K562 (cell line): ENCODE measurements at regions not wholly inside any gene's neighbourhood (a gene's known extent, or its start where the extent isn't known, plus 50 kb on each side); places are given as distances from the start of the nearest gene placed in this dataset.

Experiments used
- ATAC-seq: fragments of 200-7000 bp; cut with Tn5 transposase; 3 replicates; pipeline ENCODE4 v1.9.1; 2020; ENCODE audit warnings: moderate library complexity
- BruUV-seq: library from RNA; stranded (reverse); fragments of 400-500 nt; replicated peaks from 2 replicates; lab custom pipeline; 2021; lab: Mats Ljungman, UMichigan
- CTCF ChIA-PET: fragments of 300-600 bp; formaldehyde crosslinking; extraction: SDS; loops from one replicate; lab custom pipeline; 2021; ENCODE audit warnings: low intra/inter-chr PET ratio; lab: Yijun Ruan, JAX
- POLR2A ChIA-PET: fragments of 300-600, 350-650 bp; sonication (Branson Sonifier 250); formaldehyde crosslinking; extraction: SDS; loops from one replicate; lab custom pipeline; 2021; ENCODE audit warnings: antibody characterized with exemption, inconsistent platforms; lab: Yijun Ruan, JAX
- DNase-seq, 4 experiments: peaks; one replicate each; pipeline versions ENCODE4 v3.0.0 to v3.0.0-alpha.2; 2011 to 2018; ENCODE audit warnings: low spot score in 3 of 4, mixed read lengths in 3 of 4; ENCODE audit errors: extremely low read depth in 1 of 4
- FAIRE-seq: peaks from 2 replicates; lab custom pipeline; 2011; peaks lifted over from hg19 to GRCh38; lab: Jason Lieb, UNC
- H2AFZ ChIP-seq: 2 replicates; pipeline ENCODE4 v1.6.0; 2011; ENCODE audit warnings: low read depth, low read length, control low read depth, inconsistent platforms
- H3K27ac ChIP-seq: fragments of 200-600 bp; 3 replicates; pipeline ENCODE4 v1.8.0; 2011; ENCODE audit warnings: low read depth, mild to moderate bottlenecking, control low read depth, inconsistent platforms, low read length, moderate library complexity, mixed read lengths; ENCODE audit errors: extremely low read depth
- H3K27me3 ChIP-seq, 2 experiments: fragments of 300-600 bp in 1 of 2; 2 replicates in 1 of 2; 3 replicates in 1 of 2; pipeline versions ENCODE4 v1.6.0 to v1.8.0; 2011; ENCODE audit warnings: inconsistent platforms in 2 of 2, low read length in 2 of 2, mild to moderate bottlenecking in 1 of 2, mixed read lengths in 1 of 2, moderate library complexity in 1 of 2; ENCODE audit not compliant: control insufficient read depth in 2 of 2, insufficient read depth in 2 of 2
- H3K36me3 ChIP-seq: fragments of 300-600 bp; 3 replicates; pipeline ENCODE4 v1.8.0; 2011; ENCODE audit warnings: mild to moderate bottlenecking, low read length, inconsistent platforms; ENCODE audit not compliant: control insufficient read depth, insufficient read depth
- H3K4me1 ChIP-seq, 2 experiments: fragments of 200-600 bp in 1 of 2; replicated peaks in 1 of 2; 2 replicates in 1 of 2; 3 replicates in 1 of 2; pipeline versions ENCODE4 v1.5.1 to v1.8.0; 2011; ENCODE audit warnings: inconsistent platforms in 2 of 2, low read length in 2 of 2, mild to moderate bottlenecking in 1 of 2, mixed read lengths in 1 of 2, moderate library complexity in 1 of 2; ENCODE audit not compliant: control insufficient read depth in 2 of 2, insufficient read depth in 2 of 2
- H3K4me2 ChIP-seq: 2 replicates; pipeline ENCODE4 v1.6.1; 2011; ENCODE audit warnings: low read length, control low read depth, inconsistent platforms, mixed read lengths; ENCODE audit not compliant: insufficient read depth
- H3K4me3 ChIP-seq: fragments of 200-600 bp; sonication (generic), shearing (Covaris generic); 2 replicates; pipeline ENCODE4 v1.5.1; 2016; ENCODE audit warnings: control low read depth, inconsistent platforms
- H3K79me2 ChIP-seq: fragments of 200-600 bp; 3 replicates; pipeline ENCODE4 v1.8.0; 2011; ENCODE audit warnings: low read length, inconsistent platforms; ENCODE audit not compliant: control insufficient read depth, insufficient read depth
- H3K9ac ChIP-seq, 2 experiments: 2 replicates each; pipeline versions ENCODE4 v1.6.0 to v1.6.1; 2011; ENCODE audit warnings: low read depth in 2 of 2, low read length in 2 of 2, control low read depth in 1 of 2, inconsistent platforms in 1 of 2, mild to moderate bottlenecking in 1 of 2, mixed read lengths in 1 of 2; ENCODE audit not compliant: insufficient read depth in 1 of 2
- H3K9me1 ChIP-seq: one replicate; pipeline ENCODE4 v1.6.0; 2011; ENCODE audit warnings: inconsistent platforms, mild to moderate bottlenecking, low read length, moderate library complexity; ENCODE audit not compliant: control insufficient read depth, insufficient read depth
- H3K9me3 ChIP-seq: replicated peaks from 2 replicates; pipeline ENCODE4 v1.5.1; 2011; ENCODE audit warnings: low read depth, low read length, inconsistent platforms; ENCODE audit not compliant: control insufficient read depth, insufficient read depth
- H4K20me1 ChIP-seq: replicated peaks from 2 replicates; pipeline ENCODE4 v1.6.1; 2011; ENCODE audit warnings: low read length, inconsistent platforms, mixed read lengths; ENCODE audit not compliant: control insufficient read depth, insufficient read depth
- DDX20 ChIP-seq: fragments of 450-650 bp; IDR thresholded peaks from 2 replicates; pipeline ENCODE4 v1.6.1; 2016; ENCODE audit warnings: missing genetic modification characterization, low read depth, mild to moderate bottlenecking, missing compliant biosample characterization, moderate library complexity
- HMGN3 ChIP-seq: IDR thresholded peaks from 2 replicates; pipeline ENCODE4 v1.6.1; 2011; ENCODE audit warnings: borderline replicate concordance, low read depth, mild to moderate bottlenecking, mixed read lengths, low read length; ENCODE audit not compliant: insufficient read length; ENCODE audit errors: extremely low read depth
- PRPF4 ChIP-seq: fragments of 200-400 bp; formaldehyde crosslinking; IDR thresholded peaks from one replicate; pipeline ENCODE4 v1.6.1; 2017; ENCODE audit warnings: low read length, low read depth, mild to moderate bottlenecking; ENCODE audit not compliant: insufficient read depth, poor library complexity, severe bottlenecking
- SRF ChIP-seq, 2 experiments: fragments of 250-450, 450-650 bp in 1 of 2; sonication (Bioruptor Pico) in 1 of 2; sonication (generic) in 1 of 2; formaldehyde crosslinking; IDR thresholded peaks; 2 replicates each; pipeline versions ENCODE4 v1.5.0 to v1.5.1; 2020 to 2022; ENCODE audit warnings: mild to moderate bottlenecking in 1 of 2, missing genetic modification reagents in 1 of 2
- TEAD4 ChIP-seq, 2 experiments: sonication (generic) in 1 of 2; formaldehyde crosslinking in 1 of 2; IDR thresholded peaks; 2 replicates each; pipeline versions ENCODE4 v1.6.1 to v1.8.0; 2012 to 2022; ENCODE audit warnings: borderline replicate concordance in 1 of 2, inconsistent platforms in 1 of 2, low read length in 1 of 2, mild to moderate bottlenecking in 1 of 2, missing genetic modification reagents in 1 of 2
- ZNF274 ChIP-seq: IDR thresholded peaks from 2 replicates; pipeline ENCODE4 v1.6.1; 2011; ENCODE audit warnings: low read depth, mild to moderate bottlenecking, low read length, moderate library complexity, borderline replicate concordance
- WGBS: fragments of 100-300 bp; shearing (Covaris generic); methylation state at CpG from one replicate; pipeline ENCODE4 v1.1.6; 2016; ENCODE audit warnings: low coverage, mixed read lengths; ENCODE audit not compliant: insufficient coverage; ENCODE audit errors: missing lambda C conversion rate; 5-methylcytosine and 5-hydroxymethylcytosine counted together
- in situ Hi-C: fragments of 300-500 bp; cut with MboI; formaldehyde crosslinking; loops from 4 replicates; pipeline ENCODE4 v1.15.0; 2018; ENCODE audit warnings: inconsistent platforms, mixed read lengths
- intact Hi-C: fragments of 100-400 bp; cut with micrococcal nuclease; formaldehyde crosslinking; loops from 2 replicates; pipeline ENCODE4 v1.14.2; 2022
- TF ChIP-seq, protein P1 (sequence below): sonication (generic); formaldehyde crosslinking; IDR thresholded peaks from 2 replicates; pipeline ENCODE4 v1.8.1; 2022; ENCODE audit warnings: missing genetic modification reagents
- TF ChIP-seq, protein P2 (sequence below): sonication (generic); formaldehyde crosslinking; IDR thresholded peaks from 2 replicates; pipeline ENCODE4 v1.8.0; 2023; ENCODE audit warnings: missing genetic modification reagents, mild to moderate bottlenecking, borderline replicate concordance

DNA sequence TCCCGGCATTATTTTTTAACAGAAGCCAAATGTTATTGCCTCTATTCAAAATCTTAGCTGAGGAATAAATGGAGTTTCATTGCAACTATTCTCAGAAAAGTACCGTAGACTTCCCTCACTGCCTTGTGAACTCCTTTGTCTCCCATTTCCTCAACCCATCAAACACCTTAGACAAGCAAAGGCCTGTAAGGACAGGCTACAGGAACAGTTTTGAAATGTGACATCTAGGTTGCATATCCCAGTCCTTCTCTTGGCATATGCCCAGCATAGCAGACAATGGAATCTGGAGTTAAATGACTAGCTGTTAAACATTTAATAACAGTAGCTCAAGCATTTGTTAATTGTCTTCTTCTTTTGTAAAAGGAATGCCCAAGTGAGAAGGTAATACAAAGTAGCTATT is 1371.7 kb downstream of the STIM2 start:
- Histone ChIP-seq H2AFZ (no peak overlapping the region), H3K27me3 (no peaks in the 10 kb centered on the region), H3K36me3 (no peaks in the 10 kb centered on the region), H3K79me2 (no peaks in the 10 kb centered on the region), H3K9ac (no peak overlapping the region), H3K4me3 (no peak overlapping the region), H3K9me3 (no peaks in the 10 kb centered on the region; the same call in 1 of the 2 replicates), H4K20me1 (no peaks in the 10 kb centered on the region), H3K9me1 (no peaks in the 10 kb centered on the region), H3K4me2 (no peak overlapping the region), H3K4me1 (no peaks in the 10 kb centered on the region), H3K27ac (no peak overlapping the region)
- no peak for FAIRE-seq
- no peak for TF ChIP-seq DDX20 (tag)
- TF ChIP-seq, protein P1, sequence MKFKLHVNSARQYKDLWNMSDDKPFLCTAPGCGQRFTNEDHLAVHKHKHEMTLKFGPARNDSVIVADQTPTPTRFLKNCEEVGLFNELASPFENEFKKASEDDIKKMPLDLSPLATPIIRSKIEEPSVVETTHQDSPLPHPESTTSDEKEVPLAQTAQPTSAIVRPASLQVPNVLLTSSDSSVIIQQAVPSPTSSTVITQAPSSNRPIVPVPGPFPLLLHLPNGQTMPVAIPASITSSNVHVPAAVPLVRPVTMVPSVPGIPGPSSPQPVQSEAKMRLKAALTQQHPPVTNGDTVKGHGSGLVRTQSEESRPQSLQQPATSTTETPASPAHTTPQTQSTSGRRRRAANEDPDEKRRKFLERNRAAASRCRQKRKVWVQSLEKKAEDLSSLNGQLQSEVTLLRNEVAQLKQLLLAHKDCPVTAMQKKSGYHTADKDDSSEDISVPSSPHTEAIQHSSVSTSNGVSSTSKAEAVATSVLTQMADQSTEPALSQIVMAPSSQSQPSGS (CRISPR knock-in tag), result no peak
- no TSS peak for BruUV-seq
- ChIA-PET POLR2A (no interaction called here), CTCF (no interaction called here)
- DNase-seq, result no peak
- 0% methylated on average over 2 of the region's 2 CpGs for WGBS
- intact Hi-C loops (no loop called here), in situ Hi-C loops (no loop called here)
- ATAC-seq, result no peak

DNA sequence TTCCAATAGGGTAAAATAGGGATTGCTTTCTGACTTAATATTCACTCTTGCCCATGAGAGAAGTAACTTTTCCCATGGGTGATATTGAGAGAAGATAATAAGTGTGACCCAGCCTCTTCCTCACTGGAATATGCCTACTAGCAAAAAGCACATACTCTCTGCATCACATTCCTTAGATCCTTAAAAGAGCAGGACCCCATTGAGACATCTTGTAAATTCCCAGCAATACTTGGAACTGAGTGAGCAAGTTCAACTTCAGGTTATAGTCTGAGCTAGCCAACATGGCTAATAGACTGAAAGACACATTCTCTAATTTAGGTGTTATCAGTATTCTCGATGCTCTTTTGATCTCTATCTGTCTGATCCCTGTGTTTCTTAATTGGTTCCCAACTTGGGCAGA is 1372.3 kb downstream of the STIM2 start:
- CTCF ChIA-PET, result no interaction called here
- intact Hi-C loops (no loop called here), in situ Hi-C loops (no loop called here)
- no peaks in the 10 kb centered on the region; the same call in 1 of the 2 replicates for H3K9me3 ChIP-seq
- 0% methylated on average over 1 of the region's 1 CpG for WGBS
- no peak overlapping the region for H3K4me2 ChIP-seq
- no peak overlapping the region for H3K9ac ChIP-seq
- H2AFZ ChIP-seq, result no peak overlapping the region
- ATAC-seq, result no peak
- no peaks in the 10 kb centered on the region for H3K79me2 ChIP-seq
- H3K4me3 ChIP-seq, result no peak overlapping the region
- H3K27me3 ChIP-seq, result no peaks in the 10 kb centered on the region
- POLR2A ChIA-PET, result no interaction called here
- no peaks in the 10 kb centered on the region for H4K20me1 ChIP-seq
- no TSS peak for BruUV-seq
- no peak for DNase-seq
- H3K27ac ChIP-seq, result no peak overlapping the region
- no peaks in the 10 kb centered on the region for H3K36me3 ChIP-seq
- H3K4me1 ChIP-seq, result no peaks in the 10 kb centered on the region
- H3K9me1 ChIP-seq, result no peaks in the 10 kb centered on the region
- no peak for FAIRE-seq
- TF ChIP-seq TEAD4 (IDR thresholded peaks at IDR 0.05; ENCODE audit: low read length) (no peak), TEAD4 (CRISPR knock-in tag; IDR thresholded peaks at IDR 0.05; ENCODE audit: borderline replicate concordance) (no peak), ZNF274 (no peak), PRPF4 (no peak), HMGN3 (no peak), SRF (CRISPR knock-in tag; IDR thresholded peaks at IDR 0.05) (no peak)
- TF ChIP-seq, protein P2, sequence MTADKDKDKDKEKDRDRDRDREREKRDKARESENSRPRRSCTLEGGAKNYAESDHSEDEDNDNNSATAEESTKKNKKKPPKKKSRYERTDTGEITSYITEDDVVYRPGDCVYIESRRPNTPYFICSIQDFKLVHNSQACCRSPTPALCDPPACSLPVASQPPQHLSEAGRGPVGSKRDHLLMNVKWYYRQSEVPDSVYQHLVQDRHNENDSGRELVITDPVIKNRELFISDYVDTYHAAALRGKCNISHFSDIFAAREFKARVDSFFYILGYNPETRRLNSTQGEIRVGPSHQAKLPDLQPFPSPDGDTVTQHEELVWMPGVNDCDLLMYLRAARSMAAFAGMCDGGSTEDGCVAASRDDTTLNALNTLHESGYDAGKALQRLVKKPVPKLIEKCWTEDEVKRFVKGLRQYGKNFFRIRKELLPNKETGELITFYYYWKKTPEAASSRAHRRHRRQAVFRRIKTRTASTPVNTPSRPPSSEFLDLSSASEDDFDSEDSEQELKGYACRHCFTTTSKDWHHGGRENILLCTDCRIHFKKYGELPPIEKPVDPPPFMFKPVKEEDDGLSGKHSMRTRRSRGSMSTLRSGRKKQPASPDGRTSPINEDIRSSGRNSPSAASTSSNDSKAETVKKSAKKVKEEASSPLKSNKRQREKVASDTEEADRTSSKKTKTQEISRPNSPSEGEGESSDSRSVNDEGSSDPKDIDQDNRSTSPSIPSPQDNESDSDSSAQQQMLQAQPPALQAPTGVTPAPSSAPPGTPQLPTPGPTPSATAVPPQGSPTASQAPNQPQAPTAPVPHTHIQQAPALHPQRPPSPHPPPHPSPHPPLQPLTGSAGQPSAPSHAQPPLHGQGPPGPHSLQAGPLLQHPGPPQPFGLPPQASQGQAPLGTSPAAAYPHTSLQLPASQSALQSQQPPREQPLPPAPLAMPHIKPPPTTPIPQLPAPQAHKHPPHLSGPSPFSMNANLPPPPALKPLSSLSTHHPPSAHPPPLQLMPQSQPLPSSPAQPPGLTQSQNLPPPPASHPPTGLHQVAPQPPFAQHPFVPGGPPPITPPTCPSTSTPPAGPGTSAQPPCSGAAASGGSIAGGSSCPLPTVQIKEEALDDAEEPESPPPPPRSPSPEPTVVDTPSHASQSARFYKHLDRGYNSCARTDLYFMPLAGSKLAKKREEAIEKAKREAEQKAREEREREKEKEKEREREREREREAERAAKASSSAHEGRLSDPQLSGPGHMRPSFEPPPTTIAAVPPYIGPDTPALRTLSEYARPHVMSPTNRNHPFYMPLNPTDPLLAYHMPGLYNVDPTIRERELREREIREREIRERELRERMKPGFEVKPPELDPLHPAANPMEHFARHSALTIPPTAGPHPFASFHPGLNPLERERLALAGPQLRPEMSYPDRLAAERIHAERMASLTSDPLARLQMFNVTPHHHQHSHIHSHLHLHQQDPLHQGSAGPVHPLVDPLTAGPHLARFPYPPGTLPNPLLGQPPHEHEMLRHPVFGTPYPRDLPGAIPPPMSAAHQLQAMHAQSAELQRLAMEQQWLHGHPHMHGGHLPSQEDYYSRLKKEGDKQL (CRISPR knock-in tag), result no peak
